Endothelial cell of umbilical vein (primary cell): ENCODE measurements at regions not wholly inside any gene's neighbourhood (a gene's known extent, or its start where the extent isn't known, plus 50 kb on each side); places are given as distances from the start of the nearest gene placed in this dataset.

Experiments
- BruUV-seq: library from RNA; stranded (reverse); fragments of 400-500 nt; replicated peaks from 2 replicates; lab custom pipeline; 2021; lab: Mats Ljungman, UMichigan
- CTCF ChIA-PET: fragments of 300-600, 350-600 bp; sonication (Branson Sonifier 250); formaldehyde crosslinking; loops from one replicate; lab custom pipeline; 2021; ENCODE audit warnings: antibody characterized with exemption, inconsistent platforms; lab: Charles Lee
- POLR2A ChIA-PET: fragments of 300-600, 350-600 bp; sonication (Branson Sonifier 250); formaldehyde crosslinking; loops from one replicate; lab custom pipeline; 2021; ENCODE audit warnings: antibody characterized with exemption, inconsistent platforms; lab: Charles Lee
- DNase-seq: peaks from one replicate; pipeline ENCODE4 v3.0.0-alpha.2; 2011; ENCODE audit warnings: low read depth, low spot score
- FAIRE-seq: peaks from 2 replicates; lab custom pipeline; 2011; peaks lifted over from hg19 to GRCh38; lab: Jason Lieb, UNC
- H2AFZ ChIP-seq: 2 replicates; pipeline ENCODE4 v1.6.0; 2012; ENCODE audit warnings: low read depth, low read length, control low read depth, inconsistent platforms
- H3K27ac ChIP-seq: 2 replicates; pipeline ENCODE4 v1.5.1; 2011; ENCODE audit warnings: low read depth, mild to moderate bottlenecking, control low read depth, low read length, moderate library complexity; ENCODE audit not compliant: insufficient read depth
- H3K27me3 ChIP-seq, 2 experiments: 2 replicates each; pipeline versions ENCODE4 v1.6.0 to v1.6.1; 2011; ENCODE audit warnings: low read length in 2 of 2, mixed read lengths in 1 of 2; ENCODE audit not compliant: control insufficient read depth in 2 of 2, insufficient read depth in 2 of 2
- H3K36me3 ChIP-seq, 2 experiments: 2 replicates in 1 of 2; 3 replicates in 1 of 2; pipeline ENCODE4 v1.5.1; 2011; ENCODE audit warnings: low read length in 2 of 2, mild to moderate bottlenecking in 1 of 2, moderate library complexity in 1 of 2; ENCODE audit not compliant: control insufficient read depth in 2 of 2, insufficient read depth in 2 of 2; ENCODE audit errors: extremely low read depth in 1 of 2
- H3K4me1 ChIP-seq: 3 replicates; pipeline ENCODE4 v1.5.1; 2011; ENCODE audit warnings: mild to moderate bottlenecking, low read length; ENCODE audit not compliant: control insufficient read depth, insufficient read depth; ENCODE audit errors: extremely low read depth
- H3K4me2 ChIP-seq: 2 replicates; pipeline ENCODE4 v1.6.1; 2011; ENCODE audit warnings: low read length, control low read depth, mixed read lengths; ENCODE audit not compliant: insufficient read depth
- H3K4me3 ChIP-seq, 3 experiments: fragments of 200-600 bp in 1 of 3; sonication (generic), shearing (Covaris generic) in 1 of 3; replicated peaks in 1 of 3; 2 replicates each; pipeline ENCODE4 v1.5.1; 2011 to 2016; ENCODE audit warnings: control low read depth in 3 of 3, low read length in 3 of 3, mild to moderate bottlenecking in 2 of 3, inconsistent platforms in 1 of 3, low read depth in 1 of 3, moderate library complexity in 1 of 3; ENCODE audit not compliant: insufficient read depth in 1 of 3
- H3K79me2 ChIP-seq: 2 replicates; pipeline ENCODE4 v1.6.0; 2012; ENCODE audit warnings: low read length, inconsistent platforms; ENCODE audit not compliant: control insufficient read depth, insufficient read depth
- H3K9ac ChIP-seq: replicated peaks from 2 replicates; pipeline ENCODE3; 2011; ENCODE audit warnings: low read length, control low read depth; ENCODE audit not compliant: insufficient read depth; ENCODE audit errors: extremely low read depth
- H3K9me1 ChIP-seq: replicated peaks from 3 replicates; pipeline ENCODE4 v1.6.0; 2011; ENCODE audit warnings: mild to moderate bottlenecking, low read length; ENCODE audit not compliant: control insufficient read depth, insufficient read depth; ENCODE audit errors: extremely low read depth
- H3K9me3 ChIP-seq: replicated peaks from 2 replicates; pipeline ENCODE4 v1.5.1; 2012; ENCODE audit warnings: low read length, inconsistent platforms; ENCODE audit not compliant: control insufficient read depth, insufficient read depth
- H4K20me1 ChIP-seq: replicated peaks from 2 replicates; pipeline ENCODE3; 2011; ENCODE audit warnings: mild to moderate bottlenecking, low read length; ENCODE audit not compliant: control insufficient read depth, insufficient read depth; ENCODE audit errors: extremely low read depth
- CTCF ChIP-seq, 2 donors: IDR thresholded peaks; 1 replicate in 1 of 2; 2 replicates in 1 of 2; pipeline ENCODE4 v1.5.1; 2011; ENCODE audit warnings: low read length in 2 of 2, mild to moderate bottlenecking in 2 of 2, moderate library complexity in 2 of 2, control low read depth in 1 of 2, inconsistent platforms in 1 of 2, low read depth in 1 of 2; ENCODE audit not compliant: insufficient read depth in 1 of 2; ENCODE audit errors: extremely low read depth in 1 of 2
- EZH2 ChIP-seq: IDR thresholded peaks from 2 replicates; pipeline ENCODE4 v1.6.1; 2012; ENCODE audit warnings: borderline replicate concordance, low read depth, mild to moderate bottlenecking, moderate library complexity, low read length, inconsistent platforms; ENCODE audit not compliant: severe bottlenecking
- FOS ChIP-seq: IDR thresholded peaks from 2 replicates; pipeline ENCODE4 v1.6.1; 2011; ENCODE audit warnings: mild to moderate bottlenecking, low read length, moderate library complexity, borderline replicate concordance; ENCODE audit not compliant: insufficient read depth
- GATA2 ChIP-seq: IDR thresholded peaks from 2 replicates; pipeline ENCODE4 v1.7.0; 2011; ENCODE audit warnings: low read depth, mild to moderate bottlenecking, moderate library complexity, mixed read lengths, low read length; ENCODE audit not compliant: insufficient read length, insufficient read depth
- JUN ChIP-seq: IDR thresholded peaks from 2 replicates; pipeline ENCODE4 v1.6.1; 2011; ENCODE audit warnings: borderline replicate concordance, low read depth; ENCODE audit not compliant: insufficient read length, insufficient read depth
- MAX ChIP-seq: IDR thresholded peaks from 2 replicates; pipeline ENCODE4 v1.6.1; 2011; ENCODE audit not compliant: insufficient read depth, insufficient read length
- MYC ChIP-seq: IDR thresholded peaks from one replicate; pipeline ENCODE4 v1.6.1; 2011; ENCODE audit warnings: mild to moderate bottlenecking, low read depth, low read length
- POLR2A ChIP-seq: IDR thresholded peaks from 2 replicates; pipeline ENCODE4 v1.6.1; 2012; ENCODE audit warnings: low read depth, mild to moderate bottlenecking, control low read depth, low read length
- POLR2AphosphoS5 ChIP-seq: IDR thresholded peaks from 2 replicates; pipeline ENCODE4 v1.6.1; 2012; ENCODE audit warnings: low read depth, mild to moderate bottlenecking, control low read depth, low read length, moderate library complexity; ENCODE audit not compliant: insufficient read depth
- dilution Hi-C: fragments of 300-500 bp; cut with MboI; formaldehyde crosslinking; loops from one replicate; pipeline ENCODE4 v1.15.0; 2019; ENCODE audit warnings: low sequenced_read_pairs; ENCODE audit not compliant: extremely low pct_ligation_motif_present
- intact Hi-C: fragments of 100-400 bp; cut with micrococcal nuclease; formaldehyde crosslinking; loops from one replicate; pipeline ENCODE4 v1.10.0; 2022

DNA sequence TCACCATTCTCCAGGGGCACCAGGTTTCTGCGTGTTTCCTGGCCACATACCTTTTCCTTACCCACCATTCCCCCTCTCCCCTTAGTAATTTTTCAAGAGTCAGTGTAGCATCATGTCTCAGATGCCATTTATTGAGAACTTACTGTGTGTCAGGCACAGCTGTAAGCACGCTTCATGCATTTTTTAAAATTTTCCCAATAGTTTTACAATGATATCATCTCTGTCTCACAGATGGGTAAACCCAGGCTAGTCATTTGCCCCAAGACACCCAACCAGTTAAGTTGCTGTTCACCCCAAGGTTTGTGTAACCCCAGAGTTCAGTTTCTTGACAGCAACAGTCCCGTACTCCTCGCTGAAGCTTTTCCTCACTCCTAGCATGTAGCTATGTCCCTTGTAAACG lies 56.4 kb upstream of the IRX3 start:
- POLR2A ChIA-PET = no interaction called here
- Histone ChIP-seq H3K4me1 (no peaks in the 10 kb centered on the region), H3K36me3 (no peaks in the 10 kb centered on the region), H3K79me2 (no peaks in the 10 kb centered on the region), H3K9me1 (no peaks in the 10 kb centered on the region), H3K4me3 (no peak overlapping the region), H2AFZ (no peak overlapping the region), H3K27me3 (no peaks in the 10 kb centered on the region), H3K9ac (no peak overlapping the region), H3K4me2 (no peak overlapping the region), H3K27ac (no peak overlapping the region), H4K20me1 (no peaks in the 10 kb centered on the region), H3K9me3 (no peaks in the 10 kb centered on the region)
- DNase-seq = no peak
- TF ChIP-seq MAX (no peak), EZH2 (no peak), GATA2 (no peak), MYC (no peak), JUN (no peak), POLR2A (no peak), POLR2AphosphoS5 (no peak), FOS (no peak), CTCF (IDR thresholded peaks at IDR 0.05; ENCODE audit: extremely low read depth in 1 of 2, insufficient read depth in 1 of 2, low read depth in 1 of 2, low read length in 2 of 2) (no peak)
- dilution Hi-C loops = no loop called here
- no TSS peak for BruUV-seq
- FAIRE-seq = no peak
- CTCF ChIA-PET = no interaction called here
- intact Hi-C loops = no loop called here
